Tibial artery (tissue), 4 donors: ENCODE measurements at regions not wholly inside any gene's neighbourhood (a gene's known extent, or its start where the extent isn't known, plus 50 kb on each side); places are given as distances from the start of the nearest gene placed in this dataset.

ENCODE experiments used
- DNase-seq, 2 donors: peaks; one replicate each; pipeline ENCODE4 v3.0.0-alpha.2; 2019
- H3K27ac ChIP-seq, 2 donors: fragments of 200-600 bp; sonication (generic) in 1 of 2; 1 replicate in 1 of 2; 2 replicates in 1 of 2; pipeline ENCODE4 v1.5.1; 2018 to 2019; ENCODE audit warnings: mild to moderate bottlenecking in 1 of 2
- H3K27me3 ChIP-seq, 2 donors: fragments of 200-600 bp; sonication (generic) in 1 of 2; one replicate each; pipeline versions ENCODE4 v1.5.1 to v1.6.0; 2016 to 2019
- H3K36me3 ChIP-seq, 3 donors: fragments of 200-600 bp; sonication (generic) in 2 of 3; one replicate each; pipeline ENCODE4 v1.5.1; 2016 to 2019; ENCODE audit warnings: mild to moderate bottlenecking in 2 of 3
- H3K4me1 ChIP-seq, 4 donors: fragments of 200-600 bp; sonication (generic) in 2 of 4; 1 replicate in 3 of 4; 2 replicates in 1 of 4; pipeline ENCODE4 v1.5.1; 2016 to 2019
- H3K4me3 ChIP-seq, 2 donors: fragments of 200-600 bp; sonication (generic) in 1 of 2; 1 replicate in 1 of 2; 2 replicates in 1 of 2; pipeline ENCODE4 v1.5.1; 2018 to 2019; ENCODE audit warnings: mild to moderate bottlenecking in 2 of 2
- H3K9me3 ChIP-seq, 3 donors: fragments of 200-600 bp; sonication (generic) in 1 of 3; one replicate each; pipeline ENCODE4 v1.5.1; 2016 to 2019
- intact Hi-C: fragments of 100-400 bp; cut with DNase I; formaldehyde crosslinking; loops from one replicate; pipeline ENCODE4 v1.15.0; 2023; ENCODE audit warnings: low total_unique reads
- TF ChIP-seq, protein P1 (sequence below), 2 experiments: fragments of 200-600 bp in 1 of 2; fragments of 450-650 bp in 1 of 2; IDR thresholded peaks; one replicate each; pipeline ENCODE4 v1.5.1; 2017 to 2019; ENCODE audit warnings: antibody characterized with exemption in 2 of 2, mild to moderate bottlenecking in 1 of 2, moderate library complexity in 1 of 2

DNA sequence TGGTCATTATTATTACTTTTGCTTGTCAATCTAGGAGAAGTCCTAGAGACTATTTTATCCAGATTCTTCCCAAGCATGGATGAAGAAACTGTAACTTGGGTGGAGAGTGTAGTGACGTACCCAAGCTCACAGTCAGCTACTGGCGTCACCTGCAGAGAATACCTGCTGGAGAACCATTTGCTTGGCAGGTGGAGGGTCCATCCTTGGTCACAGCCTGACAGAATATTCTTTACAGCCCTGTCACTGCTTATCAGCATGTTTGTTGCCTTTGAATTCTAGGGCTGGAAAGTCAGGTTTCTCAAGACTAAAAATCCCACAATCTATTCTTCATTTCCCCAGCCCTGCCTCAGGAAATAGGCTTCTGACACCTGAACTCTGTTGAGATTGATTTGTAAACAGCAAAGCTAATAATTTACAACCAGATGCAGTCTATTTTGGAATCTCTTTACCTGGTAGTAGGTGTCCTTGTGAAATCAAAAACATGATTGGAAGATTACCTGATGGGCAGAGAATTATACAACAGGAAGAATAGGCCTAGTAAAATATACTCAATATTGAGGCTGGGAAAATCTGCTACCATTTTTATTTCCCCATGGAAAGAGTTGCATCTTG, 100.4 kb upstream of the ZNF644 start:
- Histone ChIP-seq H3K4me3 (no peak overlapping the region), H3K27me3 (no peaks in the 10 kb centered on the region), H3K9me3 (no peaks in the 10 kb centered on the region), H3K36me3 (no peaks in the 10 kb centered on the region), H3K27ac (no peak overlapping the region), H3K4me1 (no peaks in the 10 kb centered on the region)
- no peak for DNase-seq
- TF ChIP-seq, protein P1, sequence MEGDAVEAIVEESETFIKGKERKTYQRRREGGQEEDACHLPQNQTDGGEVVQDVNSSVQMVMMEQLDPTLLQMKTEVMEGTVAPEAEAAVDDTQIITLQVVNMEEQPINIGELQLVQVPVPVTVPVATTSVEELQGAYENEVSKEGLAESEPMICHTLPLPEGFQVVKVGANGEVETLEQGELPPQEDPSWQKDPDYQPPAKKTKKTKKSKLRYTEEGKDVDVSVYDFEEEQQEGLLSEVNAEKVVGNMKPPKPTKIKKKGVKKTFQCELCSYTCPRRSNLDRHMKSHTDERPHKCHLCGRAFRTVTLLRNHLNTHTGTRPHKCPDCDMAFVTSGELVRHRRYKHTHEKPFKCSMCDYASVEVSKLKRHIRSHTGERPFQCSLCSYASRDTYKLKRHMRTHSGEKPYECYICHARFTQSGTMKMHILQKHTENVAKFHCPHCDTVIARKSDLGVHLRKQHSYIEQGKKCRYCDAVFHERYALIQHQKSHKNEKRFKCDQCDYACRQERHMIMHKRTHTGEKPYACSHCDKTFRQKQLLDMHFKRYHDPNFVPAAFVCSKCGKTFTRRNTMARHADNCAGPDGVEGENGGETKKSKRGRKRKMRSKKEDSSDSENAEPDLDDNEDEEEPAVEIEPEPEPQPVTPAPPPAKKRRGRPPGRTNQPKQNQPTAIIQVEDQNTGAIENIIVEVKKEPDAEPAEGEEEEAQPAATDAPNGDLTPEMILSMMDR (IDR thresholded peaks at IDR 0.05), result no peak
- intact Hi-C loops, result no loop called here

DNA sequence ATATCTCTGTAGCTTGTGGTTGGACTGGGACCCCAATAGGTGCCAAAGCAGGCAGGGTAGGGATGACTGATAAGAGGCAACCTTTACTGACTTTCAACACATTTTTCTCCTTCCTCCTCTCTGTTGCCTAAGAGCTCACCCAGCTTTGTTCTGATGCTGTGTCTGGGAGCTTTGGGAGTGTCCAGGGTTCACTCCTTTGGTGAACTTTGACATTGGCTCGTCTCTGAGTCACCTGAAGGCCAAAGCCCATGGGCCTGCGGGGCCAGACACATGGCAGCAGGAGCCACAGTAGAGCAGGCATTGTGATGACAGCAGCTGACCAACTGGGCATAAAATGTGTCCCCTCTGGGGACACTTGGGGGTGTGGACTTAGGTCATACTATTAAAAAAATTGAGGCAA, 99.5 kb upstream of the ZNF644 start:
- no peaks in the 10 kb centered on the region for H3K4me1 ChIP-seq
- intact Hi-C loops, result no loop called here
- H3K27me3 ChIP-seq, result no peaks in the 10 kb centered on the region
- DNase-seq, result no peak
- no peak overlapping the region for H3K27ac ChIP-seq
- no peaks in the 10 kb centered on the region for H3K9me3 ChIP-seq
- H3K36me3 ChIP-seq, result no peaks in the 10 kb centered on the region
- H3K4me3 ChIP-seq, result no peak overlapping the region
- TF ChIP-seq, protein P1 (IDR thresholded peaks at IDR 0.05), result no peak

DNA sequence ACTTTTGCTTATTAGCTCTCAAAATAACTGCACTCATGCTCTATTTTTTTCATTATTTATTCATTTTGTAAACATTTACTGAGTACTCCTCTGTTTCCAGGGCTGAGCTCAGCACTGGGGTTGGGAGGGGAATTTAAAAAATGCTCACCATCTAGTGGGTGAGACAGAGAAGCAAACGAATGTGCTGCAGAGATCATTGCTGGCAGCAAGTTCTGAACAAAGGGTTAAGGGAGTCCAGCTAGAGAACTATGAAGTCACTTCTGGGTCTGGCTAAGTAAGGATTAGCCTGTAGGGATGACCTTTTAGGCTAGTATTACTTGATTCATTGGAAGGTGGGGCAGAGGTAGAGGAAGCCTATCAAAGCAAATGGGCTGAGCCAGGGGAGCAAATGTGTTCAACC, 99.1 kb upstream of the ZNF644 start:
- no peaks in the 10 kb centered on the region for H3K9me3 ChIP-seq
- intact Hi-C loops, result no loop called here
- no peaks in the 10 kb centered on the region for H3K4me1 ChIP-seq
- DNase-seq, result no peak
- H3K4me3 ChIP-seq, result no peak overlapping the region
- TF ChIP-seq, protein P1 (IDR thresholded peaks at IDR 0.05), result no peak
- no peaks in the 10 kb centered on the region for H3K36me3 ChIP-seq
- H3K27me3 ChIP-seq, result no peaks in the 10 kb centered on the region
- no peak overlapping the region for H3K27ac ChIP-seq

DNA sequence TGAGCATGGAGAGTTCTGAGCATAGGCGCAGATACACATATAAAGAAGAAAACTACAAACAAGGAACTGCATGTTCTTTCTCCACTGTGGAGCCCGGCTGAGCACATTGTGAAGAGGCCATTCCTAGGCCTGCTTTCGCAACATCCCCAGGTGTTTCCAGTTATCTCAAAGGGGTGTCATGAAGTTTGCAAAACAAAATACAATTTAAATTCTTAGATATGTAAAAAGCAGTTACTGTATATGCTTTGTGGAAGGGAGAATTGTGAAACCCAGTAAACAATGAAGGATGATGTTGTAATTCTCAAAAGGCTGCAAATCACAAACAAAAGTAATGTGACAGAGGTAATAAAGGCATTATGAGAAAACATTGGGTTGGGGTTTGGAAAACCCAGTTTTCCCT, 98.6 kb upstream of the ZNF644 start:
- H3K27me3 ChIP-seq, result no peaks in the 10 kb centered on the region
- intact Hi-C loops, result no loop called here
- H3K27ac ChIP-seq, result no peak overlapping the region
- H3K4me3 ChIP-seq, result no peak overlapping the region
- no peaks in the 10 kb centered on the region for H3K4me1 ChIP-seq
- H3K36me3 ChIP-seq, result no peaks in the 10 kb centered on the region
- TF ChIP-seq, protein P1 (IDR thresholded peaks at IDR 0.05), result no peak
- no peak for DNase-seq
- no peaks in the 10 kb centered on the region for H3K9me3 ChIP-seq

DNA sequence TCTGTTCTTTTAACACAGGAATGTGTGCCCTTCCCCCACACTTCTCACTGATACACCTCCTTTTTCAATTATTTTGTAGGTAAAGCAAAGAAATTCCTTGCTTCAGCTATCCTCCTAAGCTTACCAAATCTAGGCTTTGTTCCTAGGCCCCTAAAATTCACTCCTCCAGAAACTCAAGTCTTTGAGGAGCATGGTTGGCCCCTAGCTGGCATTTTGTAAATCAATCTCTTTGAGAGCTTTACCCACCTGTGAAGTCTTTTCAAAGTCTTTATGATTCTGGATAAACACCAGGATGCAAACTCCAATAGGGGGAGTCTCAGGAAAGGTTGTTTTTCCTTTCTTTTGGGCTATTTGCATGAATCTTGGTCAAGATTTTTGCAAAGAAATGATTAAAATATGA, 82.9 kb upstream of the ZNF644 start:
- no peak overlapping the region for H3K27ac ChIP-seq
- H3K4me1 ChIP-seq, result no peaks in the 10 kb centered on the region
- no peaks in the 10 kb centered on the region for H3K36me3 ChIP-seq
- TF ChIP-seq, protein P1 (IDR thresholded peaks at IDR 0.05), result no peak
- intact Hi-C loops, result no loop called here
- H3K9me3 ChIP-seq, result no peaks in the 10 kb centered on the region
- no peaks in the 10 kb centered on the region for H3K27me3 ChIP-seq
- no peak overlapping the region for H3K4me3 ChIP-seq
- DNase-seq, result no peak

DNA sequence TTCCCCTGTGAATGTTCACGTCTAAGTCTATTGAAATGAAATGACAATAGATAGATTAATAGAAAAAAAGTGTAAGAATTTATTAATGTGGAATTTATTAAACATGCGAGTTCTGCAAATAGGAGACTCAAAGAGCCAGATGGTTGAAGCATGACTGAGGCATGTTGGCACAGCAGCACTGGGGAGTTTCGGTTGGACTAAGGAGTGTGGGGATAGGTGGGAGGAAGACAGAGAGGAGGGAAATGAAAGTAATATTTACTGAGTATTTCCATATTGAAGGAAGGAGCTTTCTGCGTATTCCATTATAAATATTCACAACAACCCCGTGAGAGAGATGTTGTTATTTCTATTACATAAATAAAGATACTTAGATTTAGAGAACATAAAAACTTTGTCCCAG, 79.5 kb upstream of the ZNF644 start:
- Histone ChIP-seq H3K4me3 (no peak overlapping the region), H3K4me1 (no peaks in the 10 kb centered on the region), H3K27me3 (no peaks in the 10 kb centered on the region), H3K9me3 (no peaks in the 10 kb centered on the region), H3K27ac (no peak overlapping the region), H3K36me3 (no peaks in the 10 kb centered on the region)
- TF ChIP-seq, protein P1 (IDR thresholded peaks at IDR 0.05), result no peak
- DNase-seq, result no peak
- intact Hi-C loops, result no loop called here
